HG03139 (cell line): ENCODE measurements at regions not wholly inside any gene's neighbourhood (a gene's known extent, or its start where the extent isn't known, plus 50 kb on each side); places are given as distances from the start of the nearest gene placed in this dataset.
"Not testable (repeated sequence)": the region's sequence is repeated elsewhere in the genome, so short reads cannot be mapped to it uniquely, and the experiment has no call there.

ENCODE experiments used
- ATAC-seq: cut with Tn5 transposase; IDR thresholded peaks from one replicate; pipeline ENCODE4 v1.9.1; 2021; ENCODE audit not compliant: unreplicated experiment

DNA sequence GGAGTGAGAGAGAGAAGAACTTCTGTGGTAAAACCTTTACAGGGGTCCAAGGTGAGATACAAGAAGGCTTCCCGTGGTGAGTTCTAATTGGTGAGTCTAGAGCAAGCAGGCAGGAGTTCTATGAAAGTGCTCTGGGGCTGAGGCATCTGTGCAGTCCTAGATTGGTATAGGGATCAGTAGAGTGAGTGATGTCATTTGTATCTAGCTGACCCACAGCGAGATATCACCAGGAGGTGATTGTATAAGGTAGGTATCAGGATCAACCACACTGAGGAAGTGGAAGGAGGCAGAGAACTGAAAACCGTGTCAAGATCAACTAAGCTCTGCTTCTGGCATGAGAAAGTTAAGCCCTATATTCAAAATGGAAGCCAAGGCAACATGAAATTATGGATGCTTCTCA, 1648.9 kb upstream of the TMEFF2 start:
- ATAC-seq = no peak

DNA sequence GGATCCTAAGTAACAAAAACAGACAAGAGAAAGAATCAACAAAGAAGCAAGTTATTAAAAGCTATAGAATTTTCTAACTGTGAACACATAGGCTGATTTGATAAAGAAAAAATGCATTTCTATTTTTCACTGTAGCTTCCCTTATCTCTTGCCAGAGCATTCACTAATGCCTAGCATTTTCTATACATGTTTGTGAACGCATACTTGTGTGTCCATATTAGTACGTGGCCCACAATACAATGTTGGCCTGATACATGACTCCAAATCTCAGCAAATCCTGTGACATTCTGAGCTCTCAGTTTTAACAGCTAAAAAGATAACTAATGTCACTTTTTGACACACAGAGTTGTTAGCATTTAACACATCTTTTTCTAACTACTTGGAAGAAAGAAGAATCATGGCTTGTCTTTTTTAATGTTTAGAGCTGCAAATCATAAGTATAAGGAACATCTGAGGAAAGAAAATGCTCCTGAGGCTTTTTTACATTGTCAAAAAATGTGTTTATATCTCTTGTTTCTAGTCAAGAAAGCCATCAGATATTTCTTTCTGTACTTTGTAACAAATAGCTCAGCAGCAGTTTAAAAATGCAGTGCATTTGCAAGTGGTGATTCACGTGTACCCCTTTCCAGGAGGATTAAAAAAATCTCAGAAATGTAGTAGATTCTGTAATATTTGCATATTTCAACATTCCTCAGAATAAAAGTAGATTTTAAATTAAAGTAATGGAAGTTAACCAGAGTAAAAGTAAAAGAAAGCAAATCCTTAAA, 1646.8 kb upstream of the TMEFF2 start:
- ATAC-seq = no peak

DNA sequence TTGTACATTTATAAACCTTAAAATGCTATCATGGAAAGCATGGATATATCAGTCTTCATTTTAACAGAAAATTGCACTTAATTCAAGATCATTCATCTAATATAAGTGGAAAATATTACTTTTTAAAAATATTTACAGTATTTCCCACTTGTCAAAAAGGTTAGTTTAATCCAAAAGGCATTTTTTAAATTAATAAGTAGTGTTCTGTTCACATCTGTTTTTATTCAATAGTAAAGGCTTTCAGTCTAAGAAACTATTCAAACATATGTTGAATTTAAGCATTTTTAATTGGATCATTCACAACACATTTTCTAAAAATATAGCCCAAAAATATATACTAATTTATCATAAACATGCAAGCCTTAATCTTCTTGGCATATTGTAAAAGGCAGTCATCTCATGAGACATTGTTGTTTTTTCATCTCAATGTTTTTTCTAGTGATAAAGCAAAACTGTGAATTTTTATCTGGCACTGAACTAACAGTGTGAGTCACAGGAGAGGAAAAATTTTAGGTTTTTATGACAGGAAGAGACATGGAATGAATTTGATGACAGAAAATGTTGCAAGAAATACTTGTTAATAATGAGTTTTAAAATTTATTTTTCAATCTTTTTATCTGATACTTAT, 1642.5 kb upstream of the TMEFF2 start:
- ATAC-seq = no peak

DNA sequence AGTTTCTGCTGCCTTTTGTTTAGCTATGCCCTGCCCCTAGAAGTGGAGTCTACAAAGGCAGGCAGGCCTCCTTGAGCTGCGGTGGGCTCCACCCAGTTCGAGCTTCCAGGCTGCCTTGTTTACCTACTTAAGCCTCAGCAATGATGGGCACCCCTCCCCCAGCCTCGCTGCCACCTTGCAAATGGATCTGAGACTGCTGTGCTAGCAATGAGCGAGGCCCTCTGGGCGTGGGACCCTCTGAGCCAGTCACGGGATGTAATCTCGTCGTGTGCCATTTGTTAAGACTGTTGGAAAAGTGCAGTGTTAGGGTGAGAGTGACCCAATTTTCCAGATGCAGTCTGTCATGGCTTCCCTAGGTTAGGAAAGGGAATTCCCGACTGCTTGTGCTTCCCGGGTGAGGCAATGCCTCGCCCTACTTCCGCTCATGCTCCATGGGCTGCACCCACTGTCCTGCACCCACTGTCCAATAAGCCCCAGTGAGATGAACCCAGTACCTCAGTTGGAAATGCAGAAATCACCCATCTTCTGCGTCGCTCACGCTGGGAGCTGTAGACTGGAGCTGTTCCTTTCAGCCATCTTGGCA, 1641.8 kb upstream of the TMEFF2 start:
- ATAC-seq = not testable (repeated sequence)

DNA sequence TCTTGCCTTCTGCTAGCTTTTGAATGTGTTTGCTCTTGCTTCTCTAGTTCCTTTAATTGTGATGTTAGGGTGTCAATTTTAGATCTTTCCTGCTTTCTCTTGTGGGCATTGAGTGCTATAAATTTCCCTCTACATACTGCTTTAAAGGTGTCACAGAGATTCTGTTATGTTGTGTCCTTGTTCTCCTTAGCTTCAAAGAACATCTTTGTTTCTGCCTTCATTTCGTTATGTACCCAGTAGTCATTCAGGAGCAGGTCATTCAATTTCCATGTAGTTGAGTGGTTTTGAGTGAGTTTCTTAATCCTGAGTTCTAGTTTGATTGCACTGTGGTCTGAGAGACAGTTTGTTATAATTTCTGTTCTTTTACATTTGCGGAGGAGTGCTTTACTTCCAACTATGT, 1639.2 kb upstream of the TMEFF2 start:
- ATAC-seq = not testable (repeated sequence)

DNA sequence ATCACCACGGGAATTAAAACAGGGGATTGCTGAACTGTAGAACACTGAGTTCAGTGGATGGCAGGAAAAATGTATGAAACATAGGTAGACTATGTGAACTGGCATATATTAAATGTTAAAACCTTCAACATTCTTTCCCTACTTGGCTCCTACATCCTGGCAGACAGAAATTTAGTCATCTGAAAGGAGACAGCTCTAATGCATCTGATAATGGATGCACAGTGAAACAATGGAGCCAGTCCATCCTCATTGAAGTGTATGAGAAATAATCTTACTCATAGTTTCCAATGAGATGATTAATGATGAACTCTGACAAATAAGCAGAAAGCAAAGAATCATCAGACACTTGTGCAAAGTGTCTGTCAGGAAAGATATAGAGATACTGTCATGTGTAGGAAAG, 1629.7 kb upstream of the TMEFF2 start:
- no peak for ATAC-seq

DNA sequence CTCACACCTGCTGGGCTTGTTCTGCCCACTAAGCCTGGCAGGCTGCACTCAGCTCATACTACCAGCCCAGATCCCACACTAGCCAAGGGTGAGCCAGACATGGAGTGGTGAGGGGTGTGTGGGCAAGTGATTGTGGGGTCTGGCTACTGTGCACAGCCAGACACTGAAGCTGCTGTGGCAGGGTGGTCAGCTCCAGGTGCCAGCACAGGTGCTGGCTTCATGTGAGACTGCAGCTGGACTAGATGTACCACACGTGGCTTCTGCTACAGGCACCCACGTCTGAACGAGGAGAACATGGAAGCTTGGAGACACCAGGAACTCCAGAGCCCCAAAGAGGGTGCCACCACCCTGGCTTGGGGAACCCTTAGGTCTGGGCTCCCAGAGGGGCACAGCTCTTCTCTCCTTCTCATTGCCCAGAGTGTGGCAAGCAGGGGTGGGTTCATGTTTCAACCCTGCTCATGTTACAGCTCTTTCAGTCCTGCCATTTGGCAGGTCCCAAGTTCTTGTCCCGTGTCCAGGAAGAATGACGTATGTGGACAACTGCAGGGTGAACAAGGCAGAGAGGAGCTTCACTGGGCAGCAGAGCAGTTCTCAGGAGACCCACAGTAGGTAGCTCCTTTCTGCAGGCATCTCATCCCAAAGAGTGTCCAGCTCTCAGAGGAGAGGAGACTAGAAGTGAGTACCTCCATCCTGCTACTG, 1624.2 kb upstream of the TMEFF2 start:
- ATAC-seq = no peak

DNA sequence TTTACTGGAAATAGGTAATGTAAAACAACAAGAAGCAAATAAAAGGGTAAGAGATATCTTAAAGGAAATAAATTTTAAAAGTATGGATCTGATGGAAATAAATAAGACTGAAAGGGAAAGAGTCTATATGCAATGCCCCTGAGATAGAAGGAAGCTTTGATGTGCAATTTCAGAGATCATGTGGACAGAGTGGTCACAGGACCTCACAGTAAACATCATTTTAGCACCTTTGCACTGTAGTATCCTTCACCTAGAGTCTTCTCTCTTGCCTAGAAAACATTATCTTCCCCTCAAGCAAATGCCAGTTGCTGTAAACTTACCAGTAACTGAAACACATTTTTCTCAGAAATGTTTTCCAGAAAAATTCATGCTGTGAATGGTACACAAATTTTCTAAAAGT, 1621.3 kb upstream of the TMEFF2 start:
- no peak for ATAC-seq

DNA sequence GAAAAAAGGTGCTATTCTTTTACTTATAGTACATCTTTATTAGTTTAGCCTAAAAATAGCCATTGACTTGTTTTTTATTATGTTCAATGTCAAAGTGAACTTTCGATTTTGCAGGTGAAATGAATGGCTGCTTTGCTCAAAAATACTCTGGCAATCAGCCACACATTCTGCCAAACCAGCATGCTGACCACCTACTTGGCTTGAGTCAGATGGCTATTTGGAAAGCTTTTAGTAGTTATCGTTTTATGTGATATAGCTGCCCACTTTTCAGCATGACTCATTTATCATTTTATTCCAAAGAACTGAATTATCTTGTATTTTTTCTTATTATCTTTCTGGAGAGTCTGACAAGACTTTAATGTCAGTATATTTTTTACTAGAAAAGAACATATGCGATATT, 1615.8 kb upstream of the TMEFF2 start:
- ATAC-seq = no peak

DNA sequence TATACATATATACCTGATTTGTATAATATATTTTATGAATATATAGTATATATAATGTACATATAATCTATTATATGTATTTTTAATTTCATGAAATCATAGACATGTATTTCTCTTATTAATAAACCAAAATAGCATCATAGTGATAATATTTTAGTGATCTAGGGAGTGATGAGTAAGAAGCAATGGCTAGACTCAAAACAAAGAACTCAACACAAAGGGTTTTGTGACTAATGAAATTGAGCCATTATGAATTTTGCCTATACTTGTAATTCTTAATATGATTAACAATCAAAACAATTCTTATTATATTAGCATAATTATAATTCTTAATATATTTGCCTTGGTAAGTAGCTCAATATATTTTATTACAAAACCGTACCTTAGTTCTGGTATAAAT, 1614.1 kb upstream of the TMEFF2 start:
- no peak for ATAC-seq

DNA sequence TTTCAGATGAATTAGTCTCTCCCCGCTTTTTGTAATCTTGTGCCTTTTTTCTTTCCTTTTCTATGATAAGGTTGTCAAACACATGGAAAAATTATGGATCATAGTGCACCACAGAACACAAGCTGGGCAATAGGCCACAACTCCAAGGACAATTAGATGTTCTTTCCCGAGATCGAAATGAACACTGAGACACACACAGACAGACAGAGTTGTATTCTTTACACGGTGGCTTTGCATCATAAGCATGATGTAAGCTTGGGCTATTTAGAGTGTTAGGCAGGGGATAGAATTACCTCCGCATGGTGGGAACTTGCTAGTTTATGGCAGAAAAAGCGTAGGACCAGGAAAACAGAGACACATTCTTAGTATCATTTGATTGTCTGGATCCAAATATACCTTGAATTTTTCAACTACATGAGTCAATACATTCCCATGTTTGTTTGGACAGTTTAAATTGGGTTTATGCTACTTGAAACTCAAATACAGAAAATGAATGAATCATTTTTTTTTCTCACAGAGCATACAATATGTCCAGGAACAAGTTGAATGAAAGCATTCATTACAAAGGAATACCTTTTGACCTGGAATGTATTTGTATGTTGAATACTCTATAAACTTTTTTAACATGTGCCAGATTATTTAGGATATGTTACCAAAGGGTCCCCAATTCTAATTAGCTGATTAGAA, 1611.5 kb upstream of the TMEFF2 start:
- ATAC-seq = no peak

DNA sequence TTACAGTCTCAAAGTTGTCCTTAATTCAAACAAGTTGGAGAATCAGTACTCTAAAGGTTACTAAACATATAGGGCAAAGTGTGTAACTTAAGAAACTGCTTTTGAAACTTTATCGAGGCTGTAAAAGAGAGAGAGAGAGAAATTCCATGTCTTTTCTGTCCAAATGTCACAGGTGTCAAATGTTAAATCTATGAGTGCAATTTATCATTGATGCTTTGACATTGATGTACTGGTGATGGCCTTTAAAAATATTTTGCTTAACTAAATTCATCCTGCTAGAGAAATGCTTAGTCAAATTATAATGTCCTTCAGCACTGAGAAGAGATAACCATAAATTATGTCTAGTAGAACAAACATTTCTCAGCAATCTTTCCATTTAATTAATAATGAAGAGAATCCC, 1602.1 kb upstream of the TMEFF2 start:
- ATAC-seq = no peak

DNA sequence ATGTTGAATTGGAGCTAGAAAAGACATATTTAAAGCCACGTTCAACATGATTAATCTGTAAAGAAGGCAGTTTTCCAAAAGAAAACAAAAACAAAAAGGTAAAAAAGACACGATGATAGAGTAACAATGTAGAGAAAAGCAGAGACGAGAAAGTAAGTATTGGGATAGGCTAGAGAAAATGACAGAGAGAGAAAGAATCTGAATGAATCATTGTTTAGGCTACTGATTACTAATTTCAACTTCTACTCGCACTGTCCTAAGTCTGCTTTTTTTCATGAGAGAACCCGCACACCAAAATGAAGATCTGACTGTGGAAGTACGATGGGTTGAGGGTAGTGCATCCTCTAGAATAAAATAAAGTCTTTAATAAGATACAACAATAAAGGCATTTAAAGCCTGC, 1599.2 kb upstream of the TMEFF2 start:
- no peak for ATAC-seq

DNA sequence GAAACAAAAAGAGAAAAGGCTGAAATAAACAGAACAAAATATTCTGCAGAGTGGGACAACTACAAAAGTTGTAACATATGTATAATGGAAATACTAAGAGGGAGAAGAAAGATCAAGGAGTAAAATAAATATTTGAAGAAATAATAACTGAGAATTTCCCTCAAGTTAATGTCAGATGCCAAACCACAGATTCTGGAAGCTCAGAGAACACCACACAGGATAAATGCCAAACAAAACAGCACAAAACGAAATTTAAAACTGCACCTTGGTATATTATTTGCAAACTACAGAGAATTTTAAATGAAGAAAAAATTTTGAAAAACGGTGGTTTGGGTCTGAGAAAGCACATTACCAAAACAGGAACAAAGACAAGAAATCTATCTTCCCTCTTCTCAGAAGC, 1588.9 kb upstream of the TMEFF2 start:
- no peak for ATAC-seq

DNA sequence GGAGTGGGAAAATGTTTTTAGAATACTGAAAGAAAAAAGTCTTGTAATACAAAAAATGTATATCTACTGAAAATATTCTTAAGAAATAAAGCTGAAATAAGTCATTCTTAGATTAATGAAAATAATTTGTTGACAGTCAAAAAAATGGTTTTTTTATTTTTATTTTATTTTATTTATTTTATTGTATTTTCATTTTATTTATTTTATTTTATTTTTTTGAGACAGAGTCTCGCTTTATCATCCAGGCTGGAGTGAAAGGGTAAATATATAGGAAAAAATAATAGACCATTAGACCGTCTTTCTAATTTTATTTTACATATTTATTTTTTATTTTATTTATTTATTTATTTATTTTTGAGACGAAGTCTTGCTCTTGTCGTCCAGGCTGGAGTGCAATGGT, 1583.6 kb upstream of the TMEFF2 start:
- no peak for ATAC-seq

DNA sequence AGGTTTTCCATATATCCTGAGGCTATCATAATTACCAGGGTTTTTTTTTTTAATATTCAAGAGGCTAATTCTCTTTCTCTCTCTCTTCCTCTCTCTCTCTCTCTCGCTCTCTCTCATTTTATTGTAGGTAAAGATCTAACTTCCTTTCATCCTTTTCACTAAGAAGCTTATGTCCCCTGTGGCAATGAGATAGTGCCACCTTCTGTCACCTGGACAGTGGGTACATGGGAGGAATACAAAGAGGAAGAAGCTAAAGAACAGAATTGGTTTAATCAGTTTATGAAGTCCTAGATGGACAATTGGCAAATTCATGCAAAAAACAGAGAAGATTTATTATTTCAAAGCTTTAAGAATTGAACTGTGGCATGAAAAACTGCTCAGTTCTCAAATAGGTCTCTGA, 1582.3 kb upstream of the TMEFF2 start:
- no peak for ATAC-seq

DNA sequence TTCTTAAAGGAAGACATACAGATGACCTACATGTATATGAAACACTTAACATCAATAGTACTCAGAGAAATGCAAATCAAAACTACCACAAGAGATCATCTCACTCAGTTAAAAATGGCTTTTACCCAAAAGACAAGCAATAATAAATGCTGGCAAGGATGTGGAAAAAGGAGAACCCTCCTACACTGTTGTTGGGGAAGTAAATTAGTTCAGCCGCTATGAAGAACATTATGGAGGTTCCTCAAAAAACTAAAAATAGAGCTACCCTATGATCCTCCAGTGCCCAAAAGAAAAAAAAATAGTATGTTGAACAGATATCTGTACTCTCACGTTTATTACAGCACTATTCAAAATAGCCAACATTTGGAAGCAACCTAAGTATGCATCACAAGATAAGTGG, 1579.4 kb upstream of the TMEFF2 start:
- ATAC-seq = no peak

DNA sequence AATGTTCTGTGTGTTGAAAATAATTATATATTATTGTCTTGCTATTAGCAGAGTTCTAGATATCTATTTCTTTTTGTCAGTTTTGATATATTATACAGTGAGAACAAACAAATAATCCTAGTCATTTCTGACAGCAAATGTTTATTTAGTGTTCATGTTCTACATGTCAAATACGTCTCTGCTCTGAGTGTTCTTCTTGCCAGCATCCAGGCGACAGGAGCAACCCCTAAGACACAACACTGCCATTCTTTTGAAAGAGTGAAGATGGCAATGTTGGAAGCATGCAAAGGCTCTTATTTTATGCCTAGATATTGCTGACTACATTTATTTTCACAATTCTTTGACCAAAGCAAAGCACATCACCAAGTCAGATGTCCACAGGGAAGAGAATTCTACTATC, 1556.6 kb upstream of the TMEFF2 start:
- no peak for ATAC-seq

DNA sequence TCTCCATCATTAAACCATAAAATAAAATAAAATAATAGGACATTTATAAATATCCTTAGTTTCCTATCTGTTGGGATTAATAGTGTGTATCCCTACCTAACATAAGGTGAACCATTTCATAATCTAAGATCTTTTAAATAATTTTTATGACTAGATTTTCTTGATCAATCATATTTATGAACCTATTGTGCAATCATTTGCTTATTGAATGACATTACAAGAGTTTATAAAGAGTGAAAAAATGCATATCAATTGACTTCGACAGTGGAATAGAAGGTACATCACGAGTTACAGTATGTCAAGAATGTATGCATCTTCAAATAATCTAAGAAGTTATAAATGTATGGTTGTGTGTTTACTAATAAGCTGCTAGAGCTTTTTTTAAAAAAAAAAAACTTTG, 1554.8 kb upstream of the TMEFF2 start:
- no peak for ATAC-seq

DNA sequence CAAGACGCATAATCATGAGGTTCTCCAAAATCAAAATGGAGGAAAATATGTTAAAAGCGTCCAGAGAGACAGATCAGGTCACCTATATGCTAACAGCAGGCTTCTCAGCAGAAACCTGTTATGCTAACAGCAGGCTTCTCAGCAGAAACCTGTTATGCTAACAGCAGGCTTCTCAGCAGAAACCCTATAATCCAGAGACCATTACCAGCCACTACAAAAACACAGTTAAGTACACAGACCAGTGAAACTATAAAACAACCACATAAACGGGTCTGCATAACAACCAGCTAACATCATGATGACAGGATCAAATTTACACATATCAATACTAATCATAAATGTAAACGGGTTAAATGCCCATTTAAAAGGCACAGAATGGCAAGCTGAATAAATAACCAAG, 1548.4 kb upstream of the TMEFF2 start:
- ATAC-seq = no peak

DNA sequence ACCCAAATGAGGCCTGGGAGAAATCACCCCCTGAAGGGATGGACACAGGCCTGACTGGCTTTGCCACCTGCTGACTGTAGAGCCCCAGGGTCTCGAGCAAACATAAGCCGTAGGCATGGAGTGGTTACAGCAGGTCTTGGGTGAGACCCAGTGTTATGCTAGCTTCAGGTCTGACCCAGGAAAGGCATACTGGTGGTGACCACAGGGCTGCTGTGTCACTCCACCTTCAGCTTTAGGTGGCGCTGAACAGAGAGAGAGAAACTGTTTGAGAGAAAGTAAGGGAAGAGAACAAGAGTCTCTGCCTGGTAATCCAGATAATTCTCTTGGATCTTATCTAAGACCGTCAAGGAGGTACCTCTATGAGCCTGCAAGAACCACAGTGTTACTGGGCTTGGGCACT, 1544.2 kb upstream of the TMEFF2 start:
- no peak for ATAC-seq
